ENCODE measurements at regions not wholly inside any gene's neighbourhood (a gene's known extent, or its start where the extent isn't known, plus 50 kb on each side); places are given as distances from the start of the nearest gene placed in this dataset.

GRCh38 chr9:25461416-25461815 is 216.8 kb downstream of the TUSC1 start:
- TF ChIP-seq CTCF (IDR thresholded peaks at IDR 0.05) = no peak
- TF ChIP-seq EP300 (IDR thresholded peaks at IDR 0.05; ENCODE audit: low read depth) = no peak
- no peak for TF ChIP-seq POLR2A (IDR thresholded peaks at IDR 0.05)
- no peak for TF ChIP-seq POLR2AphosphoS5 (IDR thresholded peaks at IDR 0.05)

Measured in transverse colon (tissue), 4 donors.